ENCODE measurements at regions not wholly inside any gene's neighbourhood (a gene's known extent, or its start where the extent isn't known, plus 50 kb on each side); places are given as distances from the start of the nearest gene placed in this dataset.

DNA sequence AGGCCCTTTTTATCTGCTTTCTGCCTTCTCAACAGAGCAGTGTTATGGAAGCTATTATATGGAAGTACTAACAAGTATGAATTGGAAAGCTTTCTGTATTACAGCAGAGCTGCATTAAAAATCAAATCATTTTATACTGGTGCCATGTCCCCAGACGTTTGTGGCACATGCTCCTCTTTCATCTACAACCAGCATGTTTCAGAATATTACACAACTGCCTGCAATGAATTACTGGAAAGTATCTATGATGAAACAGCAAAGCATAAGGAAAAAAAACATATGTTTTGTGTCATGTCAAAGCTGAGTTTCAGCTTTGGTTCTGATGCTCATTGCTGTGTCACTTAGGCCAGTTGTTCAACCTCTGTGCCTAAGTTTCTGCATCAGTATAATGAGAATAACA is 576.8 kb downstream of the GBA3 start:
- Histone ChIP-seq H3K9ac (ENCODE audit: low read depth, low read length) (no peak overlapping the region), H3K4me1 (ENCODE audit: insufficient read depth, low read length) (no peaks in the 10 kb centered on the region), H3K36me3 (ENCODE audit: insufficient read depth, low read length) (no peaks in the 10 kb centered on the region), H2AFZ (ENCODE audit: low read depth, low read length) (no peak overlapping the region), H3K79me2 (ENCODE audit: insufficient read depth, low read length) (no peaks in the 10 kb centered on the region), H4K20me1 (ENCODE audit: insufficient read depth, low read length) (no peaks in the 10 kb centered on the region), H3K27me3 (ENCODE audit: insufficient read depth, low read length, poor library complexity) (no peaks in the 10 kb centered on the region), H3K4me3 (ENCODE audit: low read depth in 1 of 2, low read length in 2 of 2) (no peak overlapping the region), H3K9me3 (ENCODE audit: insufficient read depth, low read length, severe bottlenecking) (no peaks in the 10 kb centered on the region), H3K4me2 (ENCODE audit: insufficient read depth, low read length) (no peak overlapping the region), H3K27ac (ENCODE audit: low read length) (no peak overlapping the region)
- no peak for ATAC-seq (ENCODE audit: insufficient read depth, low read depth)
- TF ChIP-seq, protein P1, sequence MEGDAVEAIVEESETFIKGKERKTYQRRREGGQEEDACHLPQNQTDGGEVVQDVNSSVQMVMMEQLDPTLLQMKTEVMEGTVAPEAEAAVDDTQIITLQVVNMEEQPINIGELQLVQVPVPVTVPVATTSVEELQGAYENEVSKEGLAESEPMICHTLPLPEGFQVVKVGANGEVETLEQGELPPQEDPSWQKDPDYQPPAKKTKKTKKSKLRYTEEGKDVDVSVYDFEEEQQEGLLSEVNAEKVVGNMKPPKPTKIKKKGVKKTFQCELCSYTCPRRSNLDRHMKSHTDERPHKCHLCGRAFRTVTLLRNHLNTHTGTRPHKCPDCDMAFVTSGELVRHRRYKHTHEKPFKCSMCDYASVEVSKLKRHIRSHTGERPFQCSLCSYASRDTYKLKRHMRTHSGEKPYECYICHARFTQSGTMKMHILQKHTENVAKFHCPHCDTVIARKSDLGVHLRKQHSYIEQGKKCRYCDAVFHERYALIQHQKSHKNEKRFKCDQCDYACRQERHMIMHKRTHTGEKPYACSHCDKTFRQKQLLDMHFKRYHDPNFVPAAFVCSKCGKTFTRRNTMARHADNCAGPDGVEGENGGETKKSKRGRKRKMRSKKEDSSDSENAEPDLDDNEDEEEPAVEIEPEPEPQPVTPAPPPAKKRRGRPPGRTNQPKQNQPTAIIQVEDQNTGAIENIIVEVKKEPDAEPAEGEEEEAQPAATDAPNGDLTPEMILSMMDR (IDR thresholded peaks at IDR 0.05; ENCODE audit: borderline replicate concordance, extremely low read depth, low read length, poor library complexity, severe bottlenecking): no peak
- TF ChIP-seq EZH2 (IDR thresholded peaks at IDR 0.05; ENCODE audit: borderline replicate concordance, low read depth, low read length, severe bottlenecking): no peak
- DNase-seq: no peak

DNA sequence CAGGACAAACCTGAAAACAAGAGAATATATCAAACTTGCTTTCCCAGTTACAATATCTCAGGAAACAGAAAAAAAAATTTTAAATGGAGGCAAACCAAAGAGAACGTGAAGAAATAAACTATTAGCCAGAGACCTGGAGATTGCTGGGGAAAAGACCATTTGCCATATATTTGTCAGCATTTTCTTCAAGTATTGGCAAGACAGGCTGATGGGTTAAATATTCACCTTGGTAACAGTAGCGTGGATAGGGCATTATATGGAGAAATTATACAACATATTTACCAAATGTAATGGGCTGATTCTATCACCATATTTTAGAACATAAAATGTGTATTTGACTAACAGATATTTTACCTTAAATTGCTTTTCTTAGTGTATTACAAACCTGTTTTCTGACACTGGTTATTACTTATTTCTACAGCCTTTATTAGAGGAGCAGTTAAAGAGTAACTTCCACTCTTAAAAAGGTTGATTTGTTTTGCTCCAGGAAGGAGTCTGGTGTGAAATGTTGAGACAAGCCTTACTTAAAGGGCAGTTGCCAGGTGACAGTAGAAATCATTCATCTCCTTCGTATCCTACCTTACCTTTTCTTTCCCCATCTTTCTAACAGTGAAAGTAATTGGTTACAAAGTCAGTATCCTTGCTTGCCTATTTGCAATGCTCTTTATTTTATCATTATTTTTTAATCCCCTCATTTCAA is 575.5 kb downstream of the GBA3 start:
- no peak overlapping the region for H3K4me2 ChIP-seq (ENCODE audit: insufficient read depth, low read length)
- no peaks in the 10 kb centered on the region for H4K20me1 ChIP-seq (ENCODE audit: insufficient read depth, low read length)
- no peak overlapping the region for H3K9ac ChIP-seq (ENCODE audit: low read depth, low read length)
- TF ChIP-seq EZH2 (IDR thresholded peaks at IDR 0.05; ENCODE audit: borderline replicate concordance, low read depth, low read length, severe bottlenecking): no peak
- TF ChIP-seq, protein P1 (IDR thresholded peaks at IDR 0.05; ENCODE audit: borderline replicate concordance, extremely low read depth, low read length, poor library complexity, severe bottlenecking): no peak
- no peaks in the 10 kb centered on the region for H3K36me3 ChIP-seq (ENCODE audit: insufficient read depth, low read length)
- ATAC-seq (ENCODE audit: insufficient read depth, low read depth) (no peak), DNase-seq (no peak)
- H3K27ac ChIP-seq (ENCODE audit: low read length): no peak overlapping the region
- H3K4me1 ChIP-seq (ENCODE audit: insufficient read depth, low read length): no peaks in the 10 kb centered on the region
- H3K4me3 ChIP-seq (ENCODE audit: low read depth in 1 of 2, low read length in 2 of 2): no peak overlapping the region
- H3K9me3 ChIP-seq (ENCODE audit: insufficient read depth, low read length, severe bottlenecking): no peaks in the 10 kb centered on the region
- no peaks in the 10 kb centered on the region for H3K79me2 ChIP-seq (ENCODE audit: insufficient read depth, low read length)
- H2AFZ ChIP-seq (ENCODE audit: low read depth, low read length): no peak overlapping the region
- no peaks in the 10 kb centered on the region for H3K27me3 ChIP-seq (ENCODE audit: insufficient read depth, low read length, poor library complexity)

DNA sequence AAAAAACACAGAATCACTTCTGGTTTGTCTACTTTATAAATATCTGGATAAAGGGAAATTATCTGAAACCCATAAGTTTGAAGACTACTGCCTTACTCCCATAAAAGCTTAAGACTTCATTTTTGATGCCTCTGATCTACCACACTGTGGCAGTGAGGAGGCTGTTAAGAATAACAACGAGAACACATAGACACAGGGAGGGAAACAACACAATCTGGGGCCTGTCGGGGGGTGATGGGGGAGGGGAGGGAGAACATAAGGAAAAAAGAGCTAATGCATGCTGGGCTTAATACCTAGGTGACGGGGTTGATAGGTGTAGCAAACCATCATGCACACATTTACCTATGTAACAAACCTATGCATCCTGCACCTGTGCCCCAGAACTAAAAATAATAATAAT is 573.7 kb downstream of the GBA3 start:
- Histone ChIP-seq H3K27ac (ENCODE audit: low read length) (no peak overlapping the region), H3K36me3 (ENCODE audit: insufficient read depth, low read length) (no peaks in the 10 kb centered on the region), H3K4me3 (ENCODE audit: low read depth in 1 of 2, low read length in 2 of 2) (no peak overlapping the region), H3K27me3 (ENCODE audit: insufficient read depth, low read length, poor library complexity) (no peaks in the 10 kb centered on the region), H3K9ac (ENCODE audit: low read depth, low read length) (no peak overlapping the region), H3K79me2 (ENCODE audit: insufficient read depth, low read length) (no peaks in the 10 kb centered on the region), H3K9me3 (ENCODE audit: insufficient read depth, low read length, severe bottlenecking) (no peaks in the 10 kb centered on the region), H2AFZ (ENCODE audit: low read depth, low read length) (no peak overlapping the region), H3K4me1 (ENCODE audit: insufficient read depth, low read length) (no peaks in the 10 kb centered on the region), H3K4me2 (ENCODE audit: insufficient read depth, low read length) (no peak overlapping the region), H4K20me1 (ENCODE audit: insufficient read depth, low read length) (no peaks in the 10 kb centered on the region)
- DNase-seq (no peak), ATAC-seq (ENCODE audit: insufficient read depth, low read depth) (no peak)
- TF ChIP-seq EZH2 (IDR thresholded peaks at IDR 0.05; ENCODE audit: borderline replicate concordance, low read depth, low read length, severe bottlenecking): no peak
- TF ChIP-seq, protein P1 (IDR thresholded peaks at IDR 0.05; ENCODE audit: borderline replicate concordance, extremely low read depth, low read length, poor library complexity, severe bottlenecking): no peak

All from DND-41 (cell line).